Coronary artery (tissue), 2 donors: ENCODE measurements at regions not wholly inside any gene's neighbourhood (a gene's known extent, or its start where the extent isn't known, plus 50 kb on each side); places are given as distances from the start of the nearest gene placed in this dataset.
"Not testable (repeated sequence)": the region's sequence is repeated elsewhere in the genome, so short reads cannot be mapped to it uniquely, and the experiment has no call there.

Source experiments
- DNase-seq: peaks from one replicate; pipeline ENCODE4 v3.0.0-alpha.2; 2017; ENCODE audit warnings: low spot score
- H3K27ac ChIP-seq, 2 donors: fragments of 200-600 bp; sonication (generic); one replicate each; pipeline ENCODE4 v1.5.1; 2016 to 2019
- H3K4me3 ChIP-seq: fragments of 200-600 bp; sonication (generic); 2 replicates; pipeline ENCODE4 v1.5.1; 2016; ENCODE audit warnings: mild to moderate bottlenecking, moderate library complexity
- CTCF ChIP-seq: fragments of 200-600 bp; sonication (generic); IDR thresholded peaks from one replicate; pipeline ENCODE4 v1.5.1; 2019; ENCODE audit warnings: antibody characterized with exemption

GRCh38 chr3:144496141-144496835, 524.7 kb downstream of the DIPK2A start:
- Histone ChIP-seq H3K4me3 (no peak overlapping the region), H3K27ac (no peak overlapping the region)
- TF ChIP-seq CTCF: no peak
- no peak for DNase-seq

- Histone ChIP-seq H3K4me3 (no peak overlapping the region), H3K27ac (no peak overlapping the region)
- no peak for DNase-seq
- no peak for TF ChIP-seq CTCF
Observed at GRCh38 chr3:144497452-144497851, 525.8 kb downstream of the DIPK2A start.

- no peak for TF ChIP-seq CTCF
- DNase-seq: no peak
- Histone ChIP-seq H3K4me3 (no peak overlapping the region), H3K27ac (no peak overlapping the region)
Observed at GRCh38 chr3:144499001-144499930, 527.6 kb downstream of the DIPK2A start.

- Histone ChIP-seq H3K4me3 (no peak overlapping the region), H3K27ac (no peak overlapping the region)
- DNase-seq: no peak
- TF ChIP-seq CTCF: no peak
Observed at GRCh38 chr3:144501467-144501866, 529.8 kb downstream of the DIPK2A start.

GRCh38 chr3:144502402-144502801, 530.8 kb downstream of the DIPK2A start:
- H3K4me3 ChIP-seq: no peak overlapping the region
- TF ChIP-seq CTCF: no peak
- no peak overlapping the region for H3K27ac ChIP-seq
- DNase-seq: no peak

- DNase-seq, H3K4me3 ChIP-seq, H3K27ac ChIP-seq: not testable (repeated sequence)
Observed at GRCh38 chr3:144506375-144506774, 534.8 kb downstream of the DIPK2A start.

- no peak for DNase-seq
- Histone ChIP-seq H3K4me3 (no peak overlapping the region), H3K27ac (no peak overlapping the region)
- no peak for TF ChIP-seq CTCF
Observed at GRCh38 chr3:144511346-144511745, 539.7 kb downstream of the DIPK2A start.
